HEK293 (cell line): ENCODE measurements at regions not wholly inside any gene's neighbourhood (a gene's known extent, or its start where the extent isn't known, plus 50 kb on each side); places are given as distances from the start of the nearest gene placed in this dataset.

ENCODE experiments used
- CTCF ChIA-PET: fragments of 350-600 bp; formaldehyde crosslinking; extraction: SDS; loops from one replicate; lab custom pipeline; 2021; ENCODE audit warnings: antibody characterized with exemption; lab: Yijun Ruan, JAX
- POLR2A ChIA-PET: fragments of 300-600 bp; formaldehyde crosslinking; extraction: SDS; loops from one replicate; lab custom pipeline; 2020; ENCODE audit warnings: antibody characterized with exemption, inconsistent platforms; lab: Yijun Ruan, JAX
- H3K27ac ChIP-seq: fragments of 200-500 bp; sonication (Bioruptor generic); 2 replicates; pipeline ENCODE4 v1.5.1; 2014; ENCODE audit warnings: low read depth, low read length, control low read depth, inconsistent platforms; ENCODE audit errors: extremely low read depth
- H3K36me3 ChIP-seq, 2 experiments: fragments of 200-500 bp in 1 of 2; sonication (Bioruptor generic) in 1 of 2; 1 replicate in 1 of 2; 2 replicates in 1 of 2; pipeline ENCODE4 v1.5.1; 2014 to 2017; ENCODE audit warnings: inconsistent platforms in 2 of 2, low read length in 2 of 2; ENCODE audit not compliant: control insufficient read depth in 2 of 2, insufficient read depth in 1 of 2
- H3K4me1 ChIP-seq: fragments of 200-500 bp; sonication (Bioruptor generic); 2 replicates; pipeline ENCODE4 v1.5.1; 2014; ENCODE audit warnings: mild to moderate bottlenecking, low read length, inconsistent platforms; ENCODE audit not compliant: control insufficient read depth, insufficient read depth
- H3K4me3 ChIP-seq: 2 replicates; pipeline ENCODE4 v1.5.1; 2011; ENCODE audit warnings: low read depth, mild to moderate bottlenecking, control low read depth, low read length, moderate library complexity
- H3K9me3 ChIP-seq: fragments of 200-500 bp; sonication (Bioruptor generic); 2 replicates; pipeline ENCODE4 v1.5.1; 2014; ENCODE audit warnings: low read depth, low read length, inconsistent platforms; ENCODE audit not compliant: control insufficient read depth, insufficient read depth
- GLIS1 ChIP-seq: fragments of 450-650 bp; formaldehyde crosslinking; IDR thresholded peaks from 2 replicates; pipeline ENCODE4 v1.5.1; 2016; ENCODE audit warnings: missing biosample characterization, missing genetic modification characterization
- HOXD13 ChIP-seq: sonication (generic); formaldehyde crosslinking; IDR thresholded peaks from 2 replicates; pipeline ENCODE4 v1.8.0; 2022; ENCODE audit warnings: missing genetic modification reagents, borderline replicate concordance
- KLF1 ChIP-seq: fragments of 450-650 bp; formaldehyde crosslinking; IDR thresholded peaks from 2 replicates; pipeline ENCODE4 v1.5.1; 2016; ENCODE audit warnings: missing biosample characterization, missing genetic modification characterization
- PBX3 ChIP-seq: sonication (generic); formaldehyde crosslinking; IDR thresholded peaks from 2 replicates; pipeline ENCODE4 v1.8.1; 2022; ENCODE audit warnings: mild to moderate bottlenecking, moderate library complexity, missing genetic modification reagents
- RBAK ChIP-seq: fragments of 450-650 bp; formaldehyde crosslinking; IDR thresholded peaks from 2 replicates; pipeline ENCODE4 v1.5.1; 2016; ENCODE audit warnings: missing biosample characterization, missing genetic modification characterization
- ZBTB1 ChIP-seq: fragments of 450-650 bp; formaldehyde crosslinking; IDR thresholded peaks from 2 replicates; pipeline ENCODE4 v1.5.1; 2016; ENCODE audit warnings: missing biosample characterization, missing genetic modification characterization
- ZBTB7A ChIP-seq: fragments of 450-650 bp; formaldehyde crosslinking; IDR thresholded peaks from 2 replicates; pipeline ENCODE4 v1.5.1; 2016; ENCODE audit warnings: low read depth, missing biosample characterization, missing genetic modification characterization
- ZFHX2 ChIP-seq: fragments of 450-650 bp; formaldehyde crosslinking; conservative IDR thresholded peaks from 2 replicates; pipeline ENCODE4 v1.5.1; 2016; ENCODE audit warnings: missing biosample characterization, missing genetic modification characterization
- ZFP69B ChIP-seq: fragments of 450-650 bp; formaldehyde crosslinking; IDR thresholded peaks from 2 replicates; pipeline ENCODE4 v1.5.1; 2016; ENCODE audit warnings: missing biosample characterization, missing genetic modification characterization
- ZIC2 ChIP-seq: fragments of 450-650 bp; formaldehyde crosslinking; IDR thresholded peaks from 2 replicates; pipeline ENCODE4 v1.5.1; 2016; ENCODE audit warnings: missing biosample characterization, missing genetic modification characterization
- ZNF155 ChIP-seq: fragments of 450-650 bp; formaldehyde crosslinking; IDR thresholded peaks from 2 replicates; pipeline ENCODE4 v1.5.1; 2016; ENCODE audit warnings: missing biosample characterization, missing genetic modification characterization
- ZNF341 ChIP-seq: fragments of 450-650 bp; formaldehyde crosslinking; IDR thresholded peaks from 2 replicates; pipeline ENCODE4; 2016; ENCODE audit warnings: low read depth, missing biosample characterization, missing genetic modification characterization
- ZNF350 ChIP-seq: fragments of 450-650 bp; formaldehyde crosslinking; IDR thresholded peaks from 2 replicates; pipeline ENCODE4 v1.5.0; 2017; ENCODE audit warnings: missing biosample characterization, mild to moderate bottlenecking, missing genetic modification characterization
- ZNF398 ChIP-seq: fragments of 450-650 bp; formaldehyde crosslinking; IDR thresholded peaks from 2 replicates; pipeline ENCODE4 v1.5.1; 2017; ENCODE audit warnings: missing biosample characterization, missing genetic modification characterization
- ZNF404 ChIP-seq: fragments of 450-650 bp; formaldehyde crosslinking; IDR thresholded peaks from 2 replicates; pipeline ENCODE4 v1.5.1; 2017; ENCODE audit warnings: missing biosample characterization, missing genetic modification characterization
- ZNF416 ChIP-seq: fragments of 450-650 bp; formaldehyde crosslinking; IDR thresholded peaks from 2 replicates; pipeline ENCODE4 v1.5.1; 2016; ENCODE audit warnings: missing biosample characterization, missing genetic modification characterization
- ZNF610 ChIP-seq: fragments of 450-650 bp; formaldehyde crosslinking; IDR thresholded peaks from 2 replicates; pipeline ENCODE4 v1.5.1; 2016; ENCODE audit warnings: missing biosample characterization, missing genetic modification characterization, borderline replicate concordance
- ZNF658 ChIP-seq: fragments of 450-650 bp; formaldehyde crosslinking; IDR thresholded peaks from 2 replicates; pipeline ENCODE4; 2016; ENCODE audit warnings: missing biosample characterization, missing genetic modification characterization
- ZNF660 ChIP-seq: fragments of 450-650 bp; IDR thresholded peaks from 2 replicates; pipeline ENCODE4 v1.5.1; 2018; ENCODE audit warnings: missing biosample characterization, mild to moderate bottlenecking, missing genetic modification characterization
- ZNF837 ChIP-seq: fragments of 450-650 bp; formaldehyde crosslinking; IDR thresholded peaks from 2 replicates; pipeline ENCODE4 v1.5.1; 2016; ENCODE audit warnings: missing biosample characterization, missing genetic modification characterization
- TF ChIP-seq, protein P1 (sequence below): fragments of 450-650 bp; formaldehyde crosslinking; IDR thresholded peaks from 2 replicates; pipeline ENCODE4; 2016; ENCODE audit warnings: missing biosample characterization, missing genetic modification characterization

- ChIA-PET POLR2A (no interaction called here), CTCF (no interaction called here)
- H3K9me3 ChIP-seq, result no peaks in the 10 kb centered on the region
- H3K27ac ChIP-seq, result no peak overlapping the region
- TF ChIP-seq ZFP69B, result no peak
- no peak for TF ChIP-seq PBX3 (CRISPR knock-in tag)
- TF ChIP-seq ZNF404, result no peak
- TF ChIP-seq ZNF416 (tag by site-specific recombination), result no peak
- TF ChIP-seq, protein P1, sequence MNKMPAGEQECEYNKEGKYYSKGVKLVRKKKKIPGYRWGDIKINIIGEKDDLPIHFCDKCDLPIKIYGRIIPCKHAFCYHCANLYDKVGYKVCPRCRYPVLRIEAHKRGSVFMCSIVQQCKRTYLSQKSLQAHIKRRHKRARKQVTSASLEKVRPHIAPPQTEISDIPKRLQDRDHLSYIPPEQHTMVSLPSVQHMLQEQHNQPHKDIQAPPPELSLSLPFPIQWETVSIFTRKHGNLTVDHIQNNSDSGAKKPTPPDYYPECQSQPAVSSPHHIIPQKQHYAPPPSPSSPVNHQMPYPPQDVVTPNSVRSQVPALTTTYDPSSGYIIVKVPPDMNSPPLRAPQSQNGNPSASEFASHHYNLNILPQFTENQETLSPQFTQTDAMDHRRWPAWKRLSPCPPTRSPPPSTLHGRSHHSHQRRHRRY (tag by site-specific recombination), result no peak
- TF ChIP-seq ZIC2, result no peak
- no peak for TF ChIP-seq ZNF350 (tag by site-specific recombination)
- TF ChIP-seq HOXD13 (CRISPR knock-in tag), result no peak
- TF ChIP-seq ZNF837 (tag by site-specific recombination), result no peak
- TF ChIP-seq ZNF610, result no peak
- no peak for TF ChIP-seq ZNF660 (tag by site-specific recombination)
- TF ChIP-seq RBAK, result no peak
- TF ChIP-seq ZBTB1 (tag by site-specific recombination), result no peak
- TF ChIP-seq, all 188 proteins: peak for 0
- Histone ChIP-seq H3K4me3 (no peak overlapping the region), H3K36me3 (no peaks in the 10 kb centered on the region), H3K4me1 (no peaks in the 10 kb centered on the region)
Measured at GRCh38 chr1:11354893-11355553, 82.0 kb downstream of the UBIAD1 start.

DNA sequence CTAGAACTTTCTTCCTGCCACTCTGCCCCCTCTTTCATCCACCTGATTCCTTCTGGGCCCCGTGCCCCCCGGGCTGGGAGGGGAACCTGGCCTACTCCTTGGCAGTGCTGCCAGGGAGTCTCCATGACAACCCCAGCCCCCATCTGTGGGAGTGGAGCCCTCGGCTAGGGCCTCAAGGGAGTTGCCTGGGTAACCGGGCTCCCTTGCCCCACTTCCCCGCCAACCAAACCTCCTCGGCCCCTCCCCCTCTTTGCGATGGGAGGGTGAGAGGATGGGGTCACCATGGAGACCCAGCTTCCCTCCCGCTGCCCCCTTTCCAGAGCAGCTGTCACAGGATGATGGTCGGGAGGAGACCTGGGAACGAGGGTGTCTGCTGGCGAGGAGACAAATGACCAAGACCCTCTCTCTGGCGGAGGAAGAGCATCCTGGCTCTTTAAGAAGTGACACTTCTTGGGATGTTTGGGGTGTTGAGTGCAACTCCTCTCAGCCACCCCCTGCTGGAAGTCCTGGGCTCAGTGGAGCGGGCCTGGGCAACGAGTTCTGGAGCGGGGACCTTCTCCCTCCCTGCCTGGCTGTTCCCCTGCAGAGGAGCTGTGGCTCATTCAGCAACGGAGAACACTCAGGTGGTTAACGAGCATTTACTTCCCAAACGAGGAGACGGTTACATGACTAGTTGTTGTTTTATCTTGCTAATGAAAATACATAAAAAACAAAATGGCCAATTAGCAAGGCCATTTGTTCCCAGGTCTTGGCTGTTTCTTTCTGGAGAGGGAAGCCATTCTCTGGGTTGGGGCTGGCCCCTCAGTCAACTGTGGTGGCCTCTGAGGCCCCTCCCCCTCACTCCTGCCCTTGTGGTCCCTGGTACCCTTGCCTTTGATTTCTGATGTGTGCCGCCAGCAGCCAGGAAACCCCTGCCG lies 82.8 kb downstream of the UBIAD1 start:
- H3K36me3 ChIP-seq, result no peaks in the 10 kb centered on the region
- no peak overlapping the region for H3K4me3 ChIP-seq
- H3K27ac ChIP-seq, result no peak overlapping the region
- TF ChIP-seq KLF1 (tag by site-specific recombination) (no peak), ZFHX2 (tag by site-specific recombination) (peak; percentile 74), GLIS1 (tag by site-specific recombination) (0 out of 2 replicates have a peak, but pooled peaks have one; percentile 9), ZNF341 (tag by site-specific recombination) (peak; percentile 52)
- H3K9me3 ChIP-seq, result no peaks in the 10 kb centered on the region
- ChIA-PET POLR2A (no interaction called here), CTCF (interaction anchor here (0.6 kb wide), 1 partner anchor 25 kb away, joined by 3 read pairs; no protein-coding TSS in a partner anchor)
- H3K4me1 ChIP-seq, result no peaks in the 10 kb centered on the region

DNA sequence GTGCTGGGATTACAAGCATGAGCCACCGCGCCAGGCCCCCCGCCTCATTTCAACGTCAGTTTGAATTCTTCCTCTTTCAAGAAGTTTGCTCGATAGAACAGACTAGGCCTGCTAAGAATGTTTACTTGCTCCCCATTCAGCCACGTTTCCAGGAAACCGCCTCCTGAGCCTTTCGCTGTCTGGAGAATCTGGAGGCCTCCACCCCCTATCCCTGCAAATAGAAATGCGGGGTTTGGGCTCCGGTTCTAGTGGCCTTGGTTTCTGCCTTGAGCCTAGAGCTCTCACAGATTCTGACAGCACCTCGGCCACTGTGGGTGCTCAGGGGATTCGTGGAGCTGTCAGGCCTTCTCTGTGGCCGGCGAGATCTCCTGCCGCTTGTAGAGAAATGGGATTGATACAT lies 84.3 kb downstream of the UBIAD1 start:
- ChIA-PET POLR2A (no interaction called here), CTCF (interaction anchor here (0.7 to 1.1 kb wide), 2 partner anchors 14 to 285 kb away, joined by 3 to 4 read pairs; no protein-coding TSS in a partner anchor)
- Histone ChIP-seq H3K4me1 (no peaks in the 10 kb centered on the region), H3K36me3 (no peaks in the 10 kb centered on the region), H3K4me3 (no peak overlapping the region), H3K27ac (no peak overlapping the region), H3K9me3 (no peaks in the 10 kb centered on the region)
- TF ChIP-seq ZNF398 (tag by site-specific recombination) (no peak), ZBTB7A (no peak), ZNF155 (tag by site-specific recombination) (no peak), ZNF658 (tag by site-specific recombination) (no peak)
